ENCODE measurements at regions not wholly inside any gene's neighbourhood (a gene's known extent, or its start where the extent isn't known, plus 50 kb on each side); places are given as distances from the start of the nearest gene placed in this dataset.

DNA sequence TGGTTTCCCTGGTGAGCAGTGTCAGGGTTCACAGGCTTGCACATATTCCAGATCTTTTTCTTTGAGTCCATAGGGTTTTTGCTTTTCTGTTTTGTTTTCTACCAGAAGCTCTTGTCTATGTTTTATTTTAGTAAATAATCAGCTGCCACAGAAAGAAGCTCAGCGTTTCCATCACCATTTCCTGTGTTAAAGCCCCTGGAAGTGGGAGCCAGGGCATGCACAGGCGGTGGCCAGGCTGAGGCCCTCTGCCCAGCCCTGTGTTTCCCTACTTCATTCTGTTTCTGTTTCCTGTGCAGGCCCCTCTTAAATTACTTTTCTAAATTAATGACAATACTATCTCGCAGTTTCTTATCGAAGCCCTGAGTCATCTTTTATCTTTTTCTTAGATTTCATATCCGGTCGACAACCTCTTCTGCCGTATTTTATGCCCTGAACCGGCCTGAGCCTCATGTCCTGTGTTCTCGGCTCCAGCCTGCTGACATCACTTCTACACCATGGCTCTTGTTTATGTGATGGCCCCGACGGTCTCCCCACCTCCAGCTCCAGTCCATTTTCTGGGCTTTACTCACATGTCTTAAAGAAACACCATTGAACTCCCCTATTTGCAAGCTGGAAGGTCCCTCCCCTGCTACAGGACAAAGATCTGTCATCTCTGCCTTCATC lies 442.2 kb downstream of the TCERG1L start:
- no peak for DNase-seq (ENCODE audit: low read depth)

DNA sequence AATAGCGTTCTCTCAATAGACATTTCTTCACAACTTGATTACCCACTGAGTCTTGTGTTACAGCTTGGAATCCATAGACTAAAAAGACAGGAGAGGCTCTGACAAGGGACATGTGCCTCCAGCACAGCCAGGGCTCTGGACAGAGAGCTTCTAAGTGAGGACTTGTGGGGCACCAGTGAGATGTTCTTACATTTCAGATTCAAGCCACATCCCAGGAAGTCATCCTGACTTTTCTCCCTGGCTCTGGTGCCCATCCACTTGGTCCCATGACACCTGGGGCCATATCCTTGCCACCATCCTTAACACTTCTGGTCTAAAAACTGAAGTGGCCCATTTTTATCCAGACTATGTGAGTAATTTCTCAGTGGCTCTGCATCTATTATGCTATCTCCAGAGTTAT lies 440.1 kb downstream of the TCERG1L start:
- no peak for DNase-seq (ENCODE audit: low read depth)

DNA sequence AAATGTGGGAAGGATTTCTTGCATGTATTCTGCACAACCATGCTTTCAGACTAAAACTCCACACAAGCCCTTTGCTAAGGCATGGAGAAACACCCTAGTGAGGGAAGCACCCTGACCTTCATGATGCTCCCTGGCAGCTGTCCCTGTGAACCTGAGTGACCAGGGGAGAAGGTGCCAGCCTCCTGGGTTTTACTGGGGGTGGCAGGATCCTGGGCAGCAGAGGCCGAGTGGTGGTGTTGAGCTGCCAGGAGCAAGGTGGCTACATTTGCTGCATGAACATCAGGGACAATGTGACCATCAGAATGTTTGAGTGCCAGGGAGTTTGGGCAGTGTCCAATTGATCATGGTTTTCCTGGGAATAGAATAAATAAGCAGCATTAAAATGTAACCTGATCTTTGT lies 437.9 kb downstream of the TCERG1L start:
- no peak for DNase-seq (ENCODE audit: low read depth)

DNA sequence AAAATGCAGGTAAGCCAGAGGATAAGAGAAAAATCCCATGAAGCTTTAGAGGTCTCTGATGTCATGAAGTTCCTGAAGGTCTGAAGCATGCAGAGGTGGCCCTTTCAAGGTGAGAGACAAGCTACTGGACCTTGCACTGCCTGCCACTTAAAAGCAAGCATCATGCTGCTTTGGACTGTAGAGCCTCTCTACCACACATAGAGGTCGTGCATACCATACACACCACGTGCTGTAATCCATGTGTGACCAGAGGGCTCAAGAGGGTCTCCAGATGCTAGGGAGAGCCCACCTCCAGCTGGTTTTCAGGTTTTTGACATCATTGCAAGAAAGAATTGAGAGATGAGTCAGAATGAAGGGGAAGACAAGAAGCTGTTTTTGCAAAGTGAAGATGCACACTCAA lies 436.4 kb downstream of the TCERG1L start:
- no peak for DNase-seq (ENCODE audit: low read depth)

DNA sequence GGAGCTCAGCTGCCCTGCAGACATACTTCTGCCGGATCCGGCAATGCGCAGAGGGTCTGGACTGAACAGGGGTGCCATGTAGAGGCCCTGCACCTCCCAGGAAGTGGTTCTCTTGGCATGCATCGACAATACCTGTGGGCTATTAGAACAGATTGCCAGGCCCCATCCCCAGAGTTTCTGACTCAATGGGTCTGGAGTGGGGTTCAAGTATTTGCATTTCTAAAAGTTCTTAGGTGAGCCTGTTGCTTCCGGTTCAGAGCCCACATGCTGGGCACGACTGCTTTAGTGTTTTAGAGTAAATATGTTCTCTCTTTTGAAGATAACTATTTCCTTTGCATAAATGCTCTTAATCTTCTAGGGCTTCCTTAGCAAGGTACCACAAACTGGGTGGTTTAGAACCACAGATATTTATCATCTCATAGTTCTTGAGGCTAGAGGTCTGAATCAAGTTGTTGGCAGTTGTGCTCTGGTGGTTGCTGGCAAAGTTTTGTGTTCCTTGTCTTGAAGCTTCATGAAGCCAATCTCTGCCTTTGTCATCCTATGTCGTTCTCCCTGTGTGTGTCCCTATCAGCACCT lies 435.5 kb downstream of the TCERG1L start:
- DNase-seq (ENCODE audit: low read depth): no peak

DNA sequence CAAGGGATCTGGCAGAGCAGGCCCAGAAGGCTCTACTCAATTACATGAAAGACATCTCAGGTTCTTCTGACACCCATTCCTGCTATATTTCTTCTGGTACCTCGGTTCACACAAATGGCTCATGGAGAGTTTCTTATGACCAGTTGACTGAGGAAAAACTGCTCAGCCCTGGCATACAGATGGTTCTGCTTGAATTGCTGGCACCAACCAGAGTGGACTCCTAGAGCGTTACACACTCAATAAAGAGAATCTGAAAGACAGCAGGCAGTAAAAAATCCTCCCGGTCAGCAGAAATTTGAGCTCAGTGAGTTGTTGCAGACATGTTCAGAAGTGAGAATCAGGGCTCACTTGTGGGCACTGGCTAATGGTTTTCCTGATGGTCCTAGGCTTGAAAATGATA lies 434.4 kb downstream of the TCERG1L start:
- no peak for DNase-seq (ENCODE audit: low read depth)

DNA sequence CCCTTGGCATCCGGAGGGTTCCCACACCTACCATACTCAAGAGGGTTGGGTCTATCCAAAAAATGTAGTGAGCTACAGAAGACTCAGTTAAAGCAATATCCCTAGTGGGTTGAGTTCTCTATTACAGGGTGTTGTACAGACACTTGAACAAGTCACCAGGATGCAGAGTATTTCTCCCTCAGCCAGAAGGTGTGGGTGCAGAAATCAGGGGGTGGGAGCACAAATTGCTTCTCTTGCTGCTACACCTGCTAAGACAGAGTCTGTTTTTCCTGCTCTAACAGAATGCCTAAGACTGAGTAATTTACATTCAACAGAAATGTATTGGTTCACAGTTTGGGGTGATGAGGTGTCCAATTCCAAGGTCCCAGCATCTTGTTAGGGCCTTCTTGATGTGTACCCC lies 433.4 kb downstream of the TCERG1L start:
- no peak for DNase-seq (ENCODE audit: low read depth)

DNA sequence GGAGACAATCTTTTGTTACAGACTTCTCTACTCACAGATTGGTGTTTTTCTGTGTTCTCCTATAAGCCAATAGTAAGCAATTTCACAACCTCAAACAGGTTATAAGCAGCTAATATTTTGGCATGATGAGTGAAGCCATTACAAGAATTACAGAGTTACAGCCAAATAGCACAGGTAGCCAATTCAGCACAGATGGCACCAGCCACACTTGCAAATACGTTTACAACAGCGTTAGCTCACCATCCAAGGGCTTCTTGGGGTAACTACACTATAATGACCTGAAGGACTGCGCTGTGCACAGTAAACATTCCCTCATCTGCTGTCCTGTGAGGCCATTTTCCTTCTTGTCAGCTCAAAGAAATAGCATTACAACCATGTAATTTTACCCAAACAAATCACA lies 428.6 kb downstream of the TCERG1L start:
- DNase-seq (ENCODE audit: low read depth): no peak

DNA sequence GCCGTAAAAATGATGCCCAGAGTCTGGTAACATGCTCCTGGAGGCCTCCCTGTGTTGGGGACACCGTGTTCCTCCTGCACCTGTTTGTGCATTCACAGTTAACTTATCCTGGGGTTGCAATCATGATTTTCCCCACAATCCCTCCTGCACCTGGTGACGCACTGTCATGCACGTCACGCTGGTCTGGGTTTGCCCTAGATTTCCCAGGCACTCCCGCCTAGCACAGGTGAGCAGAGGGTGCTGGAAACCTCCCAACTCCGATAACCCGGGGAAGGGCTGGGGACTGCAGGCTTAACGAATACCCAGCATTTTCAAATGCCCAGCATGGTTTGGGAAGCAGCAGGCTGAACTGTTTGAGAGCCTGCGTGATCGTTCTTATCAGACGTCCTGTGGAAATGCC lies 427.1 kb downstream of the TCERG1L start:
- DNase-seq (ENCODE audit: low read depth): no peak

DNA sequence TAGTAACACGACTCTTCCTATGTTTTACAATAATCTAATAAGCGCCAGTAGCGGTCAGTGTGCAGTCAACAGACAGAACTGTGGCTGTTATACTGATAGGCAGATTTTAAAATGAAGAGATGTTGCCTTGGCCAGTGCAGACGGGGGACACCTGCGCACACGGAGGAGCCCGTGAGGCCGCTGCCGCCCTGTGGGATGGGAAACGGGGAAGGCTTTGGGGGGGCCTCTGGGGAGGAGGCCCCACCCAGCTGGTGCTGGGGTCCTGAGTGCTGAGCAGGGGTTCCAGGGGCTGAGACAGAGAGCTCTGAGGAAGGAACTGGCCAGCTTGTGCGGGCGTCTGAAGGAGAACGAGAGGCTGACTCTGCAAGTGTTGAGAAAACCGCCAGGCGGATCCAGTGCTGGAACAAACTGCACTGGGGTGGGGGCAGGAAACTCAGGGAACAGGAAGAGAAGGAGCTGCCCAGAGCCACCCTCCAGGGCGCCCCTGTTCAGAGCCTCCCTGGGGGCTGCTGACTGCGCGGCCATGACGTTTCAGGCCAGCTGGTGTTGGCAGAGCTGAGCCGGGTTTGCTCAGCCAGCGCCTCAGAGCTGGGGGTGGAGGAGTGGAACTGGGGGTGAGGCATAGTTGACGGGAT lies 426.4 kb downstream of the TCERG1L start:
- no peak for DNase-seq (ENCODE audit: low read depth)

DNA sequence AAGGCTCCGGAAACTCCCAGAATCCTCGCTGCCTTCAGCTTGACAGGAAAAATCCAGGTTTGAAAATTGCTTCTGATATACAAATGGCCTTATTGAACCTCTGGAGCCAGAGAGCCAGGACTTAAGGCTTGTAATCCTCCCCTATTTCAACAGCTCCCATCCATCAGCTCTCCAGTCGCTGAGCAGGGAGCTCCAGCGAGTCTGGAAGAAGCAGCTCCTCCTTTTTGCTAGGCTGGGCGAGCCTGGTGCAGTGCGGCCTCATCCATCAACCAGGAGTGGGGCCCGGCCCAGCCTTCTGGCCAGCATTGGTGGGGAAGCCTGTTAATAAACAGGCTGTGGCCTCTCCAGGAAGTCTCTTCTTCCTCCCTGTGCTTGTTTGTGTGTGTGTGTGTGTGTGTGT lies 424.4 kb downstream of the TCERG1L start:
- DNase-seq (ENCODE audit: low read depth): no peak

DNA sequence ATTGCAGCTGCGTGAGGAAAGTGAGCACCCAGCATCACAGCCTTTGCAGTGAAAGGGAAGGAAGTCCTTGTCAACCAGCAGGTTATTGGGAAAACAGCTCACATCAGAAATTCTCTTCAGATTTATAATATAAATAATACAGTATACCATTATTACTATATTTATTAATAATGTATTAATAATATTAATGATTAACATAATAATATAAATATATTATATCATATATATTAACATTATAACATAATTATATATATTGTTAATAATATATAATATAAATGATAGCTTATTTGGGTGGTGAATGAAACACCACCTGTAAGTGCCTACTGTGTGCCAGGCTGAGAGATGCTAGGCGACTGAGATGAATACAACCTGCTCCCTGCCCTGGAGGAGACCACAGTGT lies 423.0 kb downstream of the TCERG1L start:
- no peak for DNase-seq (ENCODE audit: low read depth)

DNA sequence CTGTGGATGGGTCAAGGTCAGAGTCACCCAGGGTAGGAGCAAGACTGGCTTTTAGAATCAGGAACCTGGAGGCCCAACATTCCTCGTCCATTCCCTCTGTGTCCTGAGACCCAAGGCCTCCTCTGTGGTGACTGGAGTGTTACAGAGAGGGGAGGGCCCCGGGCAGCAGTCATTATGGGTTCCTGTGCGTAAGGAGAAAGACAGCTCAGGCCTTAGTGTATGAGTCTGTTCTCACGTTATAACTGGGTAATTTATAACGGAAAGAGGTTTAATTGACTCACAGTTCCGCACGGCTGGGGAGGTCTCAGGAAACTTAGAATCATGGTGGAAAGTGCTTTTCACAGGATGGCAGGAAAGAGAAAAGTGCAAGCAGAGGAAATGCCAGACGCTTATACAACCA lies 422.3 kb downstream of the TCERG1L start:
- no peak for DNase-seq (ENCODE audit: low read depth)

DNA sequence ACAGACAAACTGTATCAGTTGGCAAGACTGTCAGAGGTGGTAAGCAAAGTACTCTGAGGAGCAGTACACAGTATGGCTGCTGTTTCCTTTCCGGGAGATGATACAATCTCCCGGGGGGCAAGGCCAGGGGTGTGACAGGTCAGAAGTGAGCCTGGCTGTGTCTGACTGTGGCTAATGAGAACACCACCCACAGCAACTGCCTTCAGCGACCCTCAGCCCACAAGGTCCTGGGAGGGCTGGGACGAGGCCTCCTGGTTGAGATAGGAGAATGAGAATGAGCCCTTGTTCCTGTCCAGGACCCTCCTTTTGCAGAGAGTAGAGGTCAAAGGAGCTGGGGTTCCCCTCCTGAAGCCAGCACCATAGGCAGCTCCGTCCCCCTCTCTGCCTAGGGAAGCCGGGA lies 421.7 kb downstream of the TCERG1L start:
- DNase-seq (ENCODE audit: low read depth): no peak

DNA sequence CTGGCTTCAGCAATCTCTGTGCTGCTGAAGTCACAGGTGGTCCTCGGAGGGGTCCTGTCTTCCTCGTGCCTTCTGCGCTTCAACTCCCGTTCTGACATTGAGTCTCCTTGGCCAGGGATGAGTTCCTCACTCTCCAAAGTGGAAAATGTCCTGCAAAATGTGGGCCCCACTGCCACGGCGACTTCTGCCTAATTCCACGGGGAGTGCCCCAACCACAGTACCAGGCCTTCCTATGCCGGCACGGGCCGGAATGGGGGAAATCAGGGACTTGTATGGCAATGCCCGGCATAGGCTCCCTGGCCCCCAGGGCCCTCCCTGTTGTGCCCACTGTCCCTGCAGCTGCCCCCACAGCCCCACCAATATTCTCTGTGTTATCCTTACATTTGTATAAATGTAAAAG lies 420.5 kb downstream of the TCERG1L start:
- DNase-seq (ENCODE audit: low read depth): no peak

DNA sequence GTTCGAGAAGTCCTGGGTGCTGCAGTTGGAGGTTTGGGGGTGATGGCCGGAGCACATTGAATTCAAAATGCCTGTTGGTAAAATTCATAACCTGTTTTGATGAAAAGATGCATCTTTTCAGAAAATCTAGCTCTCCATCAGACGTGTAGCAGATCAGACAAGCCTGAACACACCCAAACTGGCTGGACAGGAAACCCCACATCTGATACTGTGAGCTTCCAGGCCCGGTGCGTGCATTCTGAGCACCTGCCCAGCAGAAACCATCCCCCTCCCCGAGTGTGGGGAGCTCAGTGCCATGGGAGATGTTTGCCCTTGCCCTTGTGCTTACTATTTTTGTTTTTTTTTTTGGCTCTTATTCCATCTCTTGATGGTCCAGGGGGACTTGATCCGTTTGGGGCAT lies 417.1 kb downstream of the TCERG1L start:
- no peak for DNase-seq (ENCODE audit: low read depth)

DNA sequence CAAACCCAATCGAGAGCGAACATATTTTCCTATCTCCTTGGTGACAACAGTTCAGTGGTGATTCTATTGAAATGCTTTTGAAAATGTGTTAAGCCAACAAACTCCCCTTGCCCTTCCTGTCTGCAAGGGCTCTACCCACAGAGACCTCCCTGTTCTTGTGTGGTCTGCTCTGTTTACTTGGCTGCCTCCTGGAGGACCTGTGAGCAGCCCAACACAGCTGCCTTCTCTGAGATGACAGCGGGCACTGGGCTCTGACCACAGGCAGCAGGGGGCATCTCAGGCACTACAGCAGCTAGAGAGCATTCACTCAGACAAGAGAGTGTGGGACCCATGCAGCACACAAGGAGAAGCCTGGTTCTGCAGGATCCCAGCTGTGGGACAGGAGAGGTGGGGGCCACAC lies 416.4 kb downstream of the TCERG1L start:
- no peak for DNase-seq (ENCODE audit: low read depth)

DNA sequence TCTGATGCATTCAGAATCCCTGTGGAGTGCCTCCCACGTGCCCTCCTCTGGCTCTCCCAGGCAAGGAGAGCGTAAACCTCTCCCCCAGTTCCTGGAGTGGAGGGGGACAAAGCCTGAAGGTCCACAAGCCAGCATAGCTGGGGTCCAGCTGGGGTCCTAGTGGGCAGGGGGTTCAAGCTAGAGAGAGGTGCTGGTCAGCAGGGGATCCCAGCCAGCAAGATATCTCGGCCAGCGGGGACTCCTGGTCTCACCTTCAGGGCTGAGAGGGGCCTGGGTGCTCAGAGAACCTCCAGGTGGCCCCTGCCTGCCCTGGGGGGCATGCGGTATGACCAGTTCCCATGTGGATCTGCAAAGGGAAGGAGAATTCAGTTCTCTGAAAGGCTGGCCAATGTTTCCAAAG lies 413.7 kb downstream of the TCERG1L start:
- no peak for DNase-seq (ENCODE audit: low read depth)

DNA sequence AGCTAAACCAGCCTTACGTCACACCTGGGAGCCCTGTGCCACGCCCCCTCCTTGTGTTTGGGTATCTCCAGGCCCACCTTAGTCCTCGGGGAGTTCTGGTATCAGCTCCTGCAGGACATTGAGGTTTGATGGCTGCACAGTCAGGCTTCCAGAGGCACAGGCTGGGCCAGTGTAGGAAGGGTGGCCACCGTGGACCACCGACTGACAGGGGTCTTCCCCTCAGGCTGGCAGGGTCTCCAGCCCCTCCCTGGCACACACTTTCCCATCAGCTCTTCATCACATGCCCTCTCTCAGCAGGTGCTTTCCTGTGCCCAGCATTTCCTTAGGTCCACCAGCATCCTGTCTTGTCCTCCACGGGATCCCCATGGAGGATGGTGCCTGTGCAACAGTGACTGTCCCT lies 413.1 kb downstream of the TCERG1L start:
- no peak for DNase-seq (ENCODE audit: low read depth)

DNA sequence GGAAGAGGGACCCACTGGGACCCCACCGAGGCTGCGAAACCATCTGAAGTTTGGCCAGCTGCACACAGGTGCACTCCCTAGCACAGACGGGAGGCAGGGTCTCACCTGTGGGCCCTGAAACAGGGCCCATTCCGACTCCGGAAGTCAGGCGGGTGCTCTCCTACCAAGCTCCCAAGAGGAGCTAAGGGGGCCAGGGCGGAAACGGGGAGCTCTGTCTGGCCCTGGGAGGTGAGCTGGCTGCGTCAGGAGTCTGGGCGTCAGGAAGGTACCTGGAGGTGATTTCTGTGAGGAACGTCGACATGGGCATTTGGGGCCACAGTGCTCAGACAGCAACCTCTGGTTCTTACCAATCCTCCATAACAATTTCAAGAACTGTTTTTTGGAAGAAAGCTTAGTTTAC lies 411.7 kb downstream of the TCERG1L start:
- DNase-seq (ENCODE audit: low read depth): no peak

DNA sequence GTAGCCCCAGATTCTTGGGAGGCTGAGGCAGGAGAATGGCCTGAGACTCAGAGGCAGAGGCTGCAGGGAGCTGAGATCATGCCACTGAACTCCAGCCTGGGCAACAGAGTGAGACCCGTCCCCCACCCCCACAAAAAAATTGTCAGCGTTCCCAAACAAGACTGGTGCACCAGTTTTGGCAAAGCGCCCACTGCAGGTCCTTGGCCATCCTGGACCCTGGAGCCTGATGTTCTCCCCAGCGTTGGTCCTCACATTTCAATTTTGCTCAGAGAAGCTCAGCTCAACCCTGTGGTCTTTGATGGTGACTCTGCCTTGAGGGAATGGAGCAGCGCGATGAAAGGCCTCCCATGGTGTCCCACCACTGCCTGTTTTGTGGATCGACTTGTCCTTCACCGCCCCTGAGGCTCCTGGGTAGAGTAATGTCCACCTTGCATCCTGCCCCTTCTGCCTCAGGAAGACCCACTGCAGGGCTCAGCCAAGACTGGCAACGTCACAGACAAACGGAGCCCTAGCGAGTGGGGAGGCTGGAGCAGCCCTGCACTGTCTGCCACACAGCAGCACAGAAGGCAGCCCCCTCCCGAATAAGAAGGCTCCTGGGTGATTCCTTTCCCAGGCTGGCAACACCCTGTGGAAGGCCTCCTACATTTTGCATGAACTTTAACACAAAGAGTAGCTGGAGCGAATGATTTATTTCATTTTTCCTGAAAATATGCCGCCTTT lies 410.9 kb downstream of the TCERG1L start:
- no peak for DNase-seq (ENCODE audit: low read depth)

DNA sequence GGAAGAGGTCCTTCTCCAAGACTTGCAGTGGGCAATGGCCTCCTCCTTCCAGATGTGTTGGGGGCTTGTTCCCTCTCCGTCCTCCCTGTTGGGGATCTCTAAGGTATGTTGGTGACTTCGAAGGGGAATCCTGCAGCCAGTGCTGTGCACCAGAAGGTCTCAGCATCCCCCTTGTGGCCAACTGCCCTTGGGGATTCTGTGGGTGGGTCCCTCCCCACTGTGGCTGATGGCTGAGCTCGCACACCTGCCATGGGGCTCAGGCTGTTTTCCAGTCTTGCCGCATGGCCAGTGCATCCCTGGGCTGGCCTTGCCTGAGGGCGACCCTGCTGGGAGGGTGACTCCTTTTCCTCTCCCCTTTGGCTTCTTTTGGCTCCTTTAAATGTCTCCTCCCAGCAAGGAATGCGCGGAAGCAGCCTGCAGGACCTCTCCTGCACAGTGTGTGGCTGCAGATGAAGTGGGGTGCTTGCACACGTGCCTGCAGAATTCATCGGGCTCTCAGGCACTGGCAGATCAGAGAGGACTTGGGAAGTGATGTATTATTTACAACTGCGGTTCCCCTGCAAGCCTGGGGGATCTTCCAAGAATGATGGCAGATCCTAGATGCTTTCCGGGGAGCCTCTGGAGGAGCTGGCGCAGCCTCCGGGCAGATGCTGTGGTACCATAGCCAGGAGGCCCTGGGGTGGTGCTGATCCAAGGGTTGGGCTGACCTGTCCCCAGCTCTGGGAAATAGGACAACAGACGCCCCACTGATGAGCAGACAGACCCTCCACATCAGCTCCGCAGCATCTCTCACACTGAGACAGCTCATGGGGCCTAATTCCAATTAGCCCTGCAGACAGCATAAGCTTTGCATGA lies 410.0 kb downstream of the TCERG1L start:
- DNase-seq (ENCODE audit: low read depth): no peak
